AG09319 (cell line): ENCODE measurements at regions not wholly inside any gene's neighbourhood (a gene's known extent, or its start where the extent isn't known, plus 50 kb on each side); places are given as distances from the start of the nearest gene placed in this dataset.

Experiments
- DNase-seq: peaks from one replicate; pipeline ENCODE4 v3.0.0-alpha.2; 2010; ENCODE audit warnings: low read depth; ENCODE audit errors: extremely low read depth
- CTCF ChIP-seq: IDR thresholded peaks from 2 replicates; pipeline ENCODE4 v1.5.1; 2011; ENCODE audit warnings: low read depth, mild to moderate bottlenecking, inconsistent platforms, low read length, moderate library complexity

GRCh38 chr11:116096272-116096995, 592.2 kb upstream of the CADM1 start:
- no peak for TF ChIP-seq CTCF
- no peak for DNase-seq

- TF ChIP-seq CTCF = no peak
- DNase-seq = no peak
Measured at GRCh38 chr11:116093481-116094270, 589.5 kb upstream of the CADM1 start.

- no peak for DNase-seq
- TF ChIP-seq CTCF = no peak
Measured at GRCh38 chr11:116093065-116093464, 588.9 kb upstream of the CADM1 start.

- no peak for DNase-seq
- no peak for TF ChIP-seq CTCF
Measured at GRCh38 chr11:116086426-116086825, 582.2 kb upstream of the CADM1 start.

GRCh38 chr11:116085031-116085635, 580.9 kb upstream of the CADM1 start:
- no peak for DNase-seq
- TF ChIP-seq CTCF = no peak

- no peak for DNase-seq
- TF ChIP-seq CTCF = no peak
Measured at GRCh38 chr11:116084511-116084910, 580.3 kb upstream of the CADM1 start.

- no peak for TF ChIP-seq CTCF
- no peak for DNase-seq
Measured at GRCh38 chr11:116082256-116082655, 578.0 kb upstream of the CADM1 start.
